ENCODE measurements at regions not wholly inside any gene's neighbourhood (a gene's known extent, or its start where the extent isn't known, plus 50 kb on each side); places are given as distances from the start of the nearest gene placed in this dataset.

DNA sequence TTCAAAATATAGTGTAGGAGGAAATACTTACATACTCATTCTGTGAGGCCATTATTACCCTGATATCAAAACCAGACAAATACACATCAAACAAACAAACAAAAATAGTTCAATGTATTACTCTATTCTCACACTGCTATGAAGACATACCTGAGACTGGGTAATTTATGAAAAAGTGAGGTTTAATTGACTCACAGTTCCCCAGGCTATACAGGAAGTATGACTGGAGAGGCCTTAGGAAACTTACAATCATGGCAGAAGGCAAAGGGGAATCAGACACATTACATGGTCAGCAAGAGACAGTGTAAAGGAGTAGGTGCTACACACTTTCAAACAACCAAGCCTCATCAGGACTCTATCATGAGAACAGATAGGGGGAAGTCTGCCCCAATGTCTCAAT lies 1023.2 kb downstream of the TMTC2 start:
- TF ChIP-seq, protein P1, sequence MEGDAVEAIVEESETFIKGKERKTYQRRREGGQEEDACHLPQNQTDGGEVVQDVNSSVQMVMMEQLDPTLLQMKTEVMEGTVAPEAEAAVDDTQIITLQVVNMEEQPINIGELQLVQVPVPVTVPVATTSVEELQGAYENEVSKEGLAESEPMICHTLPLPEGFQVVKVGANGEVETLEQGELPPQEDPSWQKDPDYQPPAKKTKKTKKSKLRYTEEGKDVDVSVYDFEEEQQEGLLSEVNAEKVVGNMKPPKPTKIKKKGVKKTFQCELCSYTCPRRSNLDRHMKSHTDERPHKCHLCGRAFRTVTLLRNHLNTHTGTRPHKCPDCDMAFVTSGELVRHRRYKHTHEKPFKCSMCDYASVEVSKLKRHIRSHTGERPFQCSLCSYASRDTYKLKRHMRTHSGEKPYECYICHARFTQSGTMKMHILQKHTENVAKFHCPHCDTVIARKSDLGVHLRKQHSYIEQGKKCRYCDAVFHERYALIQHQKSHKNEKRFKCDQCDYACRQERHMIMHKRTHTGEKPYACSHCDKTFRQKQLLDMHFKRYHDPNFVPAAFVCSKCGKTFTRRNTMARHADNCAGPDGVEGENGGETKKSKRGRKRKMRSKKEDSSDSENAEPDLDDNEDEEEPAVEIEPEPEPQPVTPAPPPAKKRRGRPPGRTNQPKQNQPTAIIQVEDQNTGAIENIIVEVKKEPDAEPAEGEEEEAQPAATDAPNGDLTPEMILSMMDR (IDR thresholded peaks at IDR 0.05 in 8 of 11, conservative IDR thresholded peaks at IDR 0.05 in 3 of 11) = no peak
- TF ChIP-seq POLR2A (IDR thresholded peaks at IDR 0.05) (no peak), POLR2AphosphoS5 (IDR thresholded peaks at IDR 0.05) (no peak)

Data from spleen (tissue), 7 donors.